ENCODE measurements at regions not wholly inside any gene's neighbourhood (a gene's known extent, or its start where the extent isn't known, plus 50 kb on each side); places are given as distances from the start of the nearest gene placed in this dataset.

- POLR2A ChIA-PET = no interaction called here
- DNase-seq = no peak
- ATAC-seq (ENCODE audit: poor library complexity) = no peak
- H3K36me3 ChIP-seq (ENCODE audit: insufficient read depth, low read length) = no peaks in the 10 kb centered on the region
- peaks cover 0 to 2% of the 10 kb centered on the region in 2 experiments for H3K27me3 ChIP-seq (ENCODE audit: control insufficient read depth in 1 of 2, insufficient read depth in 2 of 2, low read length in 2 of 2)
- CTCF ChIA-PET = no interaction called here
- H3K36me3 Mint-ChIP-seq (ENCODE audit: low read depth) = no peaks in the 10 kb centered on the region
- no peak overlapping the region for H3K4me3 ChIP-seq (ENCODE audit: low read length)
- no peaks in the 10 kb centered on the region for H3K9me3 Mint-ChIP-seq
- H3K27me3 Mint-ChIP-seq = peaks cover 10% of the 10 kb centered on the region
- TF ChIP-seq CTCF (IDR thresholded peaks at IDR 0.05) = no peak
- H3K27ac Mint-ChIP-seq = no peak overlapping the region
- intact Hi-C loops (cut with DNase I, micrococcal nuclease) = no loop called here
- peaks cover 10% of the 10 kb centered on the region for H3K4me1 ChIP-seq (ENCODE audit: insufficient read depth, low read length)
- peaks cover 0 to 4% of the 10 kb centered on the region in 2 experiments for H3K9me3 ChIP-seq (ENCODE audit: control insufficient read depth in 1 of 2, insufficient read depth in 1 of 2, low read length in 2 of 2)
- H3K4me3 Mint-ChIP-seq = no peak overlapping the region
- peaks cover 26% of the 10 kb centered on the region for H3K4me1 Mint-ChIP-seq (ENCODE audit: low read depth)
- H3K27ac ChIP-seq (ENCODE audit: low read depth in 1 of 2, low read length in 2 of 2) = no peak overlapping the region
These were observed 52.1 kb upstream of the BACE2 start for GRCh38 chr21:41115851-41116250.

Measured in CD4-positive, alpha-beta T cell (primary cell).